ENCODE measurements at regions not wholly inside any gene's neighbourhood (a gene's known extent, or its start where the extent isn't known, plus 50 kb on each side); places are given as distances from the start of the nearest gene placed in this dataset.
A peak's percentile ranks its signal among the peaks of the same experiment; 100 is the strongest.

GRCh38 chr9:13942695-13943094 lies 371.2 kb downstream of the NFIB start:
- whole genome bisulfite sequencing, 2 donors, result 76 to 78% methylated on average over 4 of the region's 4 CpGs
- Histone ChIP-seq H3K9me3 (no peaks in the 10 kb centered on the region), H3K4me1 (peaks cover 0 to 4% (median 0%) of the 10 kb centered on the region in 4 donors), H3K27me3 (no peaks in the 10 kb centered on the region), H3K4me3 (no peak overlapping the region), H3K36me3 (no peaks in the 10 kb centered on the region), H3K27ac (no peak overlapping the region)
- no peak for TF ChIP-seq POLR2A (IDR thresholded peaks at IDR 0.05)
- peak in 1 of 2 donors; percentile 39 for TF ChIP-seq POLR2AphosphoS5 (IDR thresholded peaks at IDR 0.05)
- peak in 1 of 2 donors; percentile 89 for ATAC-seq (ENCODE audit: low FRiP score in 2 of 2)
- no peak for DNase-seq

- no peak for TF ChIP-seq EP300 (IDR thresholded peaks at IDR 0.05)
- no peak for TF ChIP-seq POLR2A (IDR thresholded peaks at IDR 0.05)
- no peak for TF ChIP-seq POLR2AphosphoS5 (IDR thresholded peaks at IDR 0.05)
- no peak for TF ChIP-seq CTCF (IDR thresholded peaks at IDR 0.05)
- peaks cover 0 to 4% (median 0%) of the 10 kb centered on the region in 4 donors for H3K4me1 ChIP-seq
- no peak overlapping the region for H3K4me3 ChIP-seq
- no peaks in the 10 kb centered on the region for H3K9me3 ChIP-seq
- no peaks in the 10 kb centered on the region for H3K27me3 ChIP-seq
- ATAC-seq (ENCODE audit: low FRiP score in 2 of 2) (no peak), DNase-seq (no peak)
- no peaks in the 10 kb centered on the region for H3K36me3 ChIP-seq
- 83 to 94% methylated on average over 6 of the region's 6 CpGs for WGBS, 2 donors
- H3K27ac ChIP-seq, result no peak overlapping the region
These were observed 371.7 kb downstream of the NFIB start for GRCh38 chr9:13942201-13942600.

GRCh38 chr9:13941714-13942113 lies 372.2 kb downstream of the NFIB start:
- no peak for DNase-seq
- no peaks in the 10 kb centered on the region for H3K9me3 ChIP-seq
- peaks cover 0 to 4% (median 0%) of the 10 kb centered on the region in 4 donors for H3K4me1 ChIP-seq
- H3K4me3 ChIP-seq, result no peak overlapping the region
- no peak for TF ChIP-seq POLR2A (IDR thresholded peaks at IDR 0.05)
- TF ChIP-seq CTCF (IDR thresholded peaks at IDR 0.05), result no peak
- TF ChIP-seq POLR2AphosphoS5 (IDR thresholded peaks at IDR 0.05), result no peak
- no peak for TF ChIP-seq EP300 (IDR thresholded peaks at IDR 0.05)
- H3K27me3 ChIP-seq, result no peaks in the 10 kb centered on the region
- 74 to 85% methylated on average over 7 of the region's 7 CpGs for WGBS, 2 donors
- no peak for ATAC-seq (ENCODE audit: low FRiP score in 2 of 2)
- no peak overlapping the region for H3K27ac ChIP-seq
- no peaks in the 10 kb centered on the region for H3K36me3 ChIP-seq

- DNase-seq (no peak), ATAC-seq (ENCODE audit: low FRiP score in 2 of 2) (no peak)
- no peak for TF ChIP-seq POLR2AphosphoS5 (IDR thresholded peaks at IDR 0.05)
- no peak for TF ChIP-seq CTCF (IDR thresholded peaks at IDR 0.05)
- Histone ChIP-seq H3K4me3 (no peak overlapping the region), H3K9me3 (no peaks in the 10 kb centered on the region), H3K27ac (no peak overlapping the region), H3K4me1 (peaks cover 0 to 4% (median 0%) of the 10 kb centered on the region in 4 donors), H3K27me3 (no peaks in the 10 kb centered on the region), H3K36me3 (no peaks in the 10 kb centered on the region)
- 82 to 85% methylated on average over 8 of the region's 8 CpGs for WGBS, 2 donors
These were observed 374.0 kb downstream of the NFIB start for GRCh38 chr9:13939701-13940490.

GRCh38 chr9:13939134-13939533 lies 374.8 kb downstream of the NFIB start:
- no peaks in the 10 kb centered on the region for H3K27me3 ChIP-seq
- DNase-seq (no peak), ATAC-seq (ENCODE audit: low FRiP score in 2 of 2) (peak; percentile 19 to 62)
- H3K27ac ChIP-seq, result no peak overlapping the region
- H3K36me3 ChIP-seq, result no peaks in the 10 kb centered on the region
- 33 to 59% methylated on average over 1 of the region's 1 CpG for WGBS, 2 donors
- H3K9me3 ChIP-seq, result no peaks in the 10 kb centered on the region
- TF ChIP-seq CTCF (IDR thresholded peaks at IDR 0.05) (no peak), POLR2A (IDR thresholded peaks at IDR 0.05) (no peak), POLR2AphosphoS5 (IDR thresholded peaks at IDR 0.05) (peak in 1 of 2 donors; percentile 31), EP300 (IDR thresholded peaks at IDR 0.05) (no peak)
- peaks cover 0 to 4% (median 0%) of the 10 kb centered on the region in 4 donors for H3K4me1 ChIP-seq
- H3K4me3 ChIP-seq, result no peak overlapping the region
